HepG2 (cell line): ENCODE measurements at regions not wholly inside any gene's neighbourhood (a gene's known extent, or its start where the extent isn't known, plus 50 kb on each side); places are given as distances from the start of the nearest gene placed in this dataset.

Experiments
- ATAC-seq: fragments of 200-7000 bp; cut with Tn5 transposase; 3 replicates; pipeline ENCODE4 v1.9.1; 2020; ENCODE audit warnings: mild to moderate bottlenecking, moderate library complexity
- BruUV-seq: library from RNA; stranded (reverse); fragments of 400-500 nt; replicated peaks from 2 replicates; lab custom pipeline; 2021; lab: Mats Ljungman, UMichigan
- CTCF ChIA-PET: fragments of 300-600 bp; formaldehyde crosslinking; extraction: SDS; loops from one replicate; lab custom pipeline; 2021; ENCODE audit warnings: low total read pairs, inconsistent platforms, low intra/inter-chr PET ratio; lab: Yijun Ruan, JAX
- POLR2A ChIA-PET: fragments of 350-600 bp; sonication (Branson Sonifier 250); formaldehyde crosslinking; loops from one replicate; lab custom pipeline; 2020; ENCODE audit warnings: antibody characterized with exemption, inconsistent platforms; lab: Yijun Ruan, JAX
- DNase-seq: peaks from one replicate; pipeline ENCODE4 v3.0.0-alpha.2; 2015; ENCODE audit warnings: low spot score
- FAIRE-seq: peaks from 3 replicates; lab custom pipeline; 2011; peaks lifted over from hg19 to GRCh38; lab: Jason Lieb, UNC
- H2AFZ ChIP-seq: one replicate; pipeline ENCODE4 v1.6.1; 2011; ENCODE audit warnings: low read length, inconsistent platforms
- H3K27ac ChIP-seq: fragments of 300-600 bp; 3 replicates; pipeline ENCODE4 v1.8.0; 2011; ENCODE audit warnings: mixed run types, mild to moderate bottlenecking, mixed read lengths, low read length, inconsistent platforms; ENCODE audit not compliant: insufficient read depth; ENCODE audit errors: extremely low read length
- H3K27me3 ChIP-seq, 2 experiments: fragments of 200-600 bp in 1 of 2; 2 replicates in 1 of 2; 3 replicates in 1 of 2; pipeline versions ENCODE4 v1.6.0 to v1.8.0; 2011; ENCODE audit warnings: low read length in 2 of 2, mild to moderate bottlenecking in 2 of 2, moderate library complexity in 2 of 2, inconsistent platforms in 1 of 2; ENCODE audit not compliant: insufficient read depth in 2 of 2, control insufficient read depth in 1 of 2
- H3K36me3 ChIP-seq, 2 experiments: fragments of 200-600 bp in 1 of 2; replicated peaks in 1 of 2; 2 replicates in 1 of 2; 3 replicates in 1 of 2; pipeline versions ENCODE4 v1.5.1 to v1.8.0; 2011; ENCODE audit warnings: low read length in 2 of 2, inconsistent platforms in 1 of 2; ENCODE audit not compliant: insufficient read depth in 2 of 2, control insufficient read depth in 1 of 2
- H3K4me1 ChIP-seq: 2 replicates; pipeline ENCODE4 v1.5.1; 2012; ENCODE audit warnings: low read length, inconsistent platforms; ENCODE audit not compliant: insufficient read depth
- H3K4me2 ChIP-seq: 2 replicates; pipeline ENCODE4 v1.6.0; 2011; ENCODE audit warnings: low read depth, low read length, inconsistent platforms
- H3K4me3 ChIP-seq, 3 experiments: fragments of 200-600 bp in 1 of 3; sonication (generic), shearing (Covaris generic) in 1 of 3; replicated peaks in 1 of 3; 2 replicates each; pipeline ENCODE4 v1.5.1; 2011 to 2016; ENCODE audit warnings: low read length in 3 of 3, inconsistent platforms in 2 of 3, low read depth in 2 of 3, mild to moderate bottlenecking in 2 of 3, control low read depth in 1 of 3, mixed read lengths in 1 of 3; ENCODE audit not compliant: insufficient read depth in 1 of 3
- H3K79me2 ChIP-seq: one replicate; pipeline ENCODE4 v1.6.1; 2011; ENCODE audit warnings: low read length, inconsistent platforms; ENCODE audit not compliant: insufficient read depth
- H3K9ac ChIP-seq: 2 replicates; pipeline ENCODE4 v1.6.0; 2011; ENCODE audit warnings: mild to moderate bottlenecking, low read depth, low read length, inconsistent platforms; ENCODE audit not compliant: insufficient read depth
- H3K9me3 ChIP-seq: 2 replicates; pipeline ENCODE4 v1.5.1; 2012; ENCODE audit warnings: mild to moderate bottlenecking, low read length
- H4K20me1 ChIP-seq: 2 replicates; pipeline ENCODE4 v1.6.0; 2011; ENCODE audit warnings: inconsistent platforms, mild to moderate bottlenecking, low read length, moderate library complexity; ENCODE audit not compliant: insufficient read depth
- ARHGAP35 ChIP-seq: sonication (generic); formaldehyde crosslinking; IDR thresholded peaks from 2 replicates; pipeline ENCODE4 v1.9.0; 2022; ENCODE audit warnings: mild to moderate bottlenecking, inconsistent platforms, moderate library complexity, missing genetic modification reagents, borderline replicate concordance
- FIP1L1 ChIP-seq: fragments of 200-400 bp; formaldehyde crosslinking; IDR thresholded peaks from 2 replicates; pipeline ENCODE4 v1.6.1; 2018; ENCODE audit warnings: low read depth, mild to moderate bottlenecking, low read length, moderate library complexity, borderline replicate concordance; ENCODE audit not compliant: insufficient read depth
- NFKBIZ ChIP-seq: IDR thresholded peaks from 2 replicates; pipeline ENCODE4 v1.6.1; 2018; ENCODE audit warnings: missing genetic modification reagents, missing compliant biosample characterization
- PAF1 ChIP-seq: IDR thresholded peaks from 2 replicates; pipeline ENCODE4 v1.6.1; 2016; ENCODE audit warnings: missing genetic modification reagents, missing compliant biosample characterization
- TBX2 ChIP-seq: sonication (generic); formaldehyde crosslinking; IDR thresholded peaks from 2 replicates; pipeline ENCODE4 v1.5.0; 2020; ENCODE audit warnings: missing genetic modification reagents, mild to moderate bottlenecking, borderline replicate concordance
- TBX3 ChIP-seq: fragments of 450-650 bp; IDR thresholded peaks from 2 replicates; pipeline ENCODE4 v1.6.1; 2017; ENCODE audit warnings: antibody characterized with exemption, mild to moderate bottlenecking, inconsistent platforms, borderline replicate concordance
- ZBTB38 ChIP-seq: sonication (generic); formaldehyde crosslinking; IDR thresholded peaks from 2 replicates; pipeline ENCODE4 v1.5.1; 2020; ENCODE audit warnings: mild to moderate bottlenecking, missing genetic modification reagents
- ZKSCAN1 ChIP-seq: fragments of 150-350 bp; IDR thresholded peaks from 2 replicates; pipeline ENCODE4 v1.6.1; 2014; ENCODE audit warnings: low read length
- ZKSCAN5 ChIP-seq: sonication (generic); formaldehyde crosslinking; IDR thresholded peaks from 2 replicates; pipeline ENCODE4 v1.5.1; 2020; ENCODE audit warnings: mild to moderate bottlenecking, missing genetic modification reagents
- ZNF234 ChIP-seq: sonication (generic); formaldehyde crosslinking; conservative IDR thresholded peaks from 2 replicates; pipeline ENCODE4 v1.5.1; 2020; ENCODE audit warnings: mild to moderate bottlenecking, missing genetic modification reagents
- ZNF557 ChIP-seq: sonication (generic); formaldehyde crosslinking; IDR thresholded peaks from 2 replicates; pipeline ENCODE4 v1.4.0; 2020; ENCODE audit warnings: missing genetic modification reagents
- ZNF672 ChIP-seq: sonication (generic); formaldehyde crosslinking; IDR thresholded peaks from 2 replicates; pipeline ENCODE4 v1.8.1; 2022; ENCODE audit warnings: missing genetic modification reagents
- ZSCAN12 ChIP-seq: sonication (generic); formaldehyde crosslinking; IDR thresholded peaks from 2 replicates; pipeline ENCODE4 v1.9.0; 2021; ENCODE audit warnings: mild to moderate bottlenecking, missing genetic modification reagents
- WGBS: methylation state at CpG from one replicate; pipeline ENCODE4 v1.1.6; 2017; ENCODE audit warnings: low lambda C conversion rate; 5-methylcytosine and 5-hydroxymethylcytosine counted together
- in situ Hi-C: cut with HindIII; loops from 2 replicates; pipeline ENCODE4 v1.10.0; 2017; ENCODE audit warnings: low pct_unique_long_range_greater_than_20kb; ENCODE audit not compliant: extremely low pct_ligation_motif_present
- intact Hi-C: fragments of 100-400 bp; cut with micrococcal nuclease; formaldehyde crosslinking; loops from one replicate; pipeline ENCODE4 v1.10.0; 2022; ENCODE audit not compliant: unreplicated experiment
- TF ChIP-seq, protein P1 (sequence below): sonication (generic); formaldehyde crosslinking; conservative IDR thresholded peaks from 2 replicates; pipeline ENCODE4 v1.4.0; 2020; ENCODE audit warnings: mild to moderate bottlenecking, missing genetic modification reagents, moderate library complexity
- TF ChIP-seq, protein P2 (sequence below): sonication (generic); formaldehyde crosslinking; IDR thresholded peaks from 2 replicates; pipeline ENCODE4 v1.8.0; 2022; ENCODE audit warnings: missing genetic modification reagents, low read depth, mild to moderate bottlenecking, borderline replicate concordance
- TF ChIP-seq, protein P3 (sequence below): sonication (generic); formaldehyde crosslinking; IDR thresholded peaks from 2 replicates; pipeline ENCODE4 v1.4.0; 2020; ENCODE audit warnings: missing genetic modification reagents, borderline replicate concordance

DNA sequence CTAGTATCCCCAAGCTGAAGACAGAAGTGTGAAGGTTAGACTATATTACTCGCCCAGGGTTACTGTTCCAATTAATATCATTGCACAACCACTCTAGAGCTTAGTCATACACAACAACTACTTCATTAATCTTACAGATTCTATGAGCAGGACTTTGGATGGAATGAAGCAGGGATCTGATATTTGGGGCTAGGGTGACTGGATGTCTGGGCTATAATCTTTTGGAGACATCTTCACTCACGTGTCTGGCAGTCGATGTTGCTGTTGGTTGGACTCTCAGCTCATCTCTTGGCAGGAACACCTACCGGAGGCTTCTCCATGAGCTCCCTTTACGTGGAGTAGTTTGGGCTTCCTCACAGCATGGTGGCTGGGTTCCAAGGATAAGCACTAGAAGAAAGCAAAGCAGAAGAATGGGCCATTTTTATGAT is 519.2 kb upstream of the B3GALT2 start (continued):
- no peak for TF ChIP-seq ZNF672 (CRISPR knock-in tag)
- TF ChIP-seq FIP1L1, result no peak
- TF ChIP-seq PAF1 (CRISPR knock-in tag), result no peak
- no peak for TF ChIP-seq NFKBIZ (CRISPR knock-in tag)
- TF ChIP-seq ZKSCAN1, result no peak

DNA sequence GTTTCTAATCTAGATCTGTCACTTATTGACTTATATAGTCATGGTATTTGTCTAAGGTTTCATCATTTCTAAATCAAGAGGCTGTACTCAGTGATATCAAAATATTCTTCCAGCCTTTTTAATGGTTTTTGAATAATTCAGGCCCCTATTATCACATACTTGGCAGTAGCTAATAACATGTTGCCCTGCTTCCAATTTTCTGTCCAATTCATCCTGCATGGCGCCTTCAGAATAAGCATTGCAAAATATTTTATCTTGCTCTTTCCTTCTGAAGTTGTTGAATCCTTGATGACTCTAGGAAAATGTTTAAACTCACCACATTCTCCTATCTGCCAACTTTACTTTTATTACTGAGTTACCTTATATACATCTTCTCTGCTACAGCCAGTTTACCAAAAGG is 517.2 kb upstream of the B3GALT2 start:
- intact Hi-C loops (no loop called here), in situ Hi-C loops (no loop called here)
- H3K4me1 ChIP-seq, result no peaks in the 10 kb centered on the region
- no peaks in the 10 kb centered on the region for H3K9me3 ChIP-seq
- WGBS, result 4% methylated on average over 1 of the region's 1 CpG
- no peak overlapping the region for H3K4me2 ChIP-seq
- TF ChIP-seq TBX3 (no peak), TBX2 (CRISPR knock-in tag) (no peak), ZBTB38 (CRISPR knock-in tag) (no peak), ARHGAP35 (no peak), FIP1L1 (no peak), ZKSCAN5 (CRISPR knock-in tag) (no peak), ZNF557 (CRISPR knock-in tag) (no peak), ZNF234 (no peak), ZSCAN12 (CRISPR knock-in tag) (no peak)
- TF ChIP-seq, protein P1, sequence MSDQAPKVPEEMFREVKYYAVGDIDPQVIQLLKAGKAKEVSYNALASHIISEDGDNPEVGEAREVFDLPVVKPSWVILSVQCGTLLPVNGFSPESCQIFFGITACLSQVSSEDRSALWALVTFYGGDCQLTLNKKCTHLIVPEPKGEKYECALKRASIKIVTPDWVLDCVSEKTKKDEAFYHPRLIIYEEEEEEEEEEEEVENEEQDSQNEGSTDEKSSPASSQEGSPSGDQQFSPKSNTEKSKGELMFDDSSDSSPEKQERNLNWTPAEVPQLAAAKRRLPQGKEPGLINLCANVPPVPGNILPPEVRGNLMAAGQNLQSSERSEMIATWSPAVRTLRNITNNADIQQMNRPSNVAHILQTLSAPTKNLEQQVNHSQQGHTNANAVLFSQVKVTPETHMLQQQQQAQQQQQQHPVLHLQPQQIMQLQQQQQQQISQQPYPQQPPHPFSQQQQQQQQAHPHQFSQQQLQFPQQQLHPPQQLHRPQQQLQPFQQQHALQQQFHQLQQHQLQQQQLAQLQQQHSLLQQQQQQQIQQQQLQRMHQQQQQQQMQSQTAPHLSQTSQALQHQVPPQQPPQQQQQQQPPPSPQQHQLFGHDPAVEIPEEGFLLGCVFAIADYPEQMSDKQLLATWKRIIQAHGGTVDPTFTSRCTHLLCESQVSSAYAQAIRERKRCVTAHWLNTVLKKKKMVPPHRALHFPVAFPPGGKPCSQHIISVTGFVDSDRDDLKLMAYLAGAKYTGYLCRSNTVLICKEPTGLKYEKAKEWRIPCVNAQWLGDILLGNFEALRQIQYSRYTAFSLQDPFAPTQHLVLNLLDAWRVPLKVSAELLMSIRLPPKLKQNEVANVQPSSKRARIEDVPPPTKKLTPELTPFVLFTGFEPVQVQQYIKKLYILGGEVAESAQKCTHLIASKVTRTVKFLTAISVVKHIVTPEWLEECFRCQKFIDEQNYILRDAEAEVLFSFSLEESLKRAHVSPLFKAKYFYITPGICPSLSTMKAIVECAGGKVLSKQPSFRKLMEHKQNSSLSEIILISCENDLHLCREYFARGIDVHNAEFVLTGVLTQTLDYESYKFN, result no peak
- TF ChIP-seq, protein P2, sequence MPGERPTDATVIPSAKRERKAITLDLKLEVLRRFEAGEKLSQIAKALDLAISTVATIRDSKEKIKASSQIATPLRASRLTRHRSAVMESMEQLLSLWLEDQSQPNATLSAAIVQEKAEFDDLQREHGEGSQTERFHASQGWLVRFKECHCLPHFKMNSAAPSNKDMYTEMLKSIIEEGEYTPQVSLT, result no peak
- TF ChIP-seq, protein P3, sequence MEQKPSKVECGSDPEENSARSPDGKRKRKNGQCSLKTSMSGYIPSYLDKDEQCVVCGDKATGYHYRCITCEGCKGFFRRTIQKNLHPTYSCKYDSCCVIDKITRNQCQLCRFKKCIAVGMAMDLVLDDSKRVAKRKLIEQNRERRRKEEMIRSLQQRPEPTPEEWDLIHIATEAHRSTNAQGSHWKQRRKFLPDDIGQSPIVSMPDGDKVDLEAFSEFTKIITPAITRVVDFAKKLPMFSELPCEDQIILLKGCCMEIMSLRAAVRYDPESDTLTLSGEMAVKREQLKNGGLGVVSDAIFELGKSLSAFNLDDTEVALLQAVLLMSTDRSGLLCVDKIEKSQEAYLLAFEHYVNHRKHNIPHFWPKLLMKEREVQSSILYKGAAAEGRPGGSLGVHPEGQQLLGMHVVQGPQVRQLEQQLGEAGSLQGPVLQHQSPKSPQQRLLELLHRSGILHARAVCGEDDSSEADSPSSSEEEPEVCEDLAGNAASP, result no peak
- DNase-seq (no peak), ATAC-seq (no peak), FAIRE-seq (no peak)
- BruUV-seq, result no TSS peak
- no peak overlapping the region for H2AFZ ChIP-seq
- POLR2A ChIA-PET, result no interaction called here
- H3K36me3 ChIP-seq, result no peaks in the 10 kb centered on the region
- H3K27me3 ChIP-seq, result no peaks in the 10 kb centered on the region
- H3K27ac ChIP-seq, result no peak overlapping the region
- H4K20me1 ChIP-seq, result no peaks in the 10 kb centered on the region
- CTCF ChIA-PET, result no interaction called here
- no peaks in the 10 kb centered on the region for H3K79me2 ChIP-seq
- H3K4me3 ChIP-seq, result no peak overlapping the region
- H3K9ac ChIP-seq, result no peak overlapping the region
